Activated naive CD8-positive, alpha-beta T cell treated with anti-CD3 and anti-CD28 coated beads for 36 hours (primary cell): ENCODE measurements at regions not wholly inside any gene's neighbourhood (a gene's known extent, or its start where the extent isn't known, plus 50 kb on each side); places are given as distances from the start of the nearest gene placed in this dataset.

ENCODE experiments used
- DNase-seq: peaks from one replicate; pipeline ENCODE4 v3.0.0; 2021
- H3K27ac Mint-ChIP-seq: one replicate; pipeline ENCODE4 v1.8.0; 2022; ENCODE audit warnings: mild to moderate bottlenecking, moderate library complexity, mixed read lengths
- H3K27me3 Mint-ChIP-seq: one replicate; pipeline ENCODE4 v1.8.0; 2022; ENCODE audit warnings: mild to moderate bottlenecking, mixed read lengths
- H3K36me3 Mint-ChIP-seq: one replicate; pipeline ENCODE4 v1.8.0; 2021; ENCODE audit warnings: mild to moderate bottlenecking, mixed read lengths
- H3K4me1 Mint-ChIP-seq: one replicate; pipeline ENCODE4 v1.8.0; 2021; ENCODE audit warnings: mixed read lengths
- H3K4me3 Mint-ChIP-seq: one replicate; pipeline ENCODE4 v1.8.0; 2022; ENCODE audit warnings: mild to moderate bottlenecking, moderate library complexity, mixed read lengths
- H3K9me3 Mint-ChIP-seq: one replicate; pipeline ENCODE4 v1.8.0; 2022; ENCODE audit warnings: mixed read lengths

DNA sequence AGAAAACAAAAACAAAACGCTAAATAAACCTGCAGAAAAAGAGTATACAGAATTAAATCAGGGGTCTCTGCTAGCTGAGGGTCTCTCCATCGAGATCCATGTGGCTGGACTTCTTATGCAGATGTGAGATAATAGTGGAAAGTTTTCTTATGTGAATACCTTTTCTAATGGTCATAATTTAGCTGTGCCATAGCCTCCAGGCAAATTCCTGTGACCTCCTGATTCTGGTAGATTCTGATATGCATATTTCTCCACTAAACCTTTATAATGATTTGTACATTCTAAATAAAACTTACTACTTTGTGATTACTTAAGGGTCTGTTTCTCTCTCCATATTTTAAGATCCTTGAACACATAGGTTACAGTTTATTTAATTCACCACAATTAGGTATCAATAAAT is 1002.6 kb downstream of the GALC start:
- no peak for DNase-seq
- no peak overlapping the region for H3K27ac Mint-ChIP-seq
- H3K36me3 Mint-ChIP-seq, result no peaks in the 10 kb centered on the region
- H3K27me3 Mint-ChIP-seq, result no peaks in the 10 kb centered on the region
- no peaks in the 10 kb centered on the region for H3K4me1 Mint-ChIP-seq
- H3K4me3 Mint-ChIP-seq, result no peak overlapping the region
- H3K9me3 Mint-ChIP-seq, result peaks cover 2% of the 10 kb centered on the region

DNA sequence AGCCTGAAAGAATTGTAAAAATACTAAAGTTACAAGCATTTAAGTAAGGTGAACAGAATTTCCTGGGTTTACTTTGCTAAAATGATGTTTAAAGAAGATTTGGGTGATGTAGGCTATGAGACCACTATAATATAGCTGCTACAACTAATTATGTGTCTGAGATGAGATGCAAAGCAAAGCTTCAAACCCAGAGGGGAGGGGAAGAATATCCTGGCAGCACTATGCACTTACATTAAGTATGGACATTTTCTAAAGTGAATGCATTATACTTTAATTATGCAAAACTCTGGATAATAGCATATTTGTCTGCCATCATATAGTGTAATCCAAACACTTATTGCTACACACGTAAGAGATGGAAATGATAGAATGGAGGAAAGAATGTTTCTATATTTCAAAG is 1003.7 kb downstream of the GALC start:
- no peak for DNase-seq
- no peak overlapping the region for H3K27ac Mint-ChIP-seq
- H3K36me3 Mint-ChIP-seq, result no peaks in the 10 kb centered on the region
- H3K4me1 Mint-ChIP-seq, result no peaks in the 10 kb centered on the region
- H3K4me3 Mint-ChIP-seq, result no peak overlapping the region
- H3K9me3 Mint-ChIP-seq, result peaks cover 3% of the 10 kb centered on the region
- no peaks in the 10 kb centered on the region for H3K27me3 Mint-ChIP-seq

DNA sequence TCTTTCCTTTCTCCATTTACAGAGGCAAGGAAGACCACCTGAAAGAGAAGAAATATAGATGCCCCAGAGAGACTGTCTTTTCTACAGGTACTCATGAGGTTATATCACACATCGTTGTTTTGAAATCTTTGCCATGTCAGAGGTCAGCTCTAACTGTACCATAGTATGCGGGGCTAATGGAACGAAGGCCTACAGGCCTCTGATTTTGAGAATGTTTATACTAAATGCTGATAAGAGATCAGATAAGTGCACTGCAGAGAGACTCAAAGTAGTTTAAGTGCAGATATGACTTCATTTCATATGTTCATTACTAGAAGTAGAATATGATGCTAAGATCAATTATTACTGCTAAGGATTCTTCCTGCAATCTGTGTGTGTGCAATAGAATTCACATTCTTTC is 1005.0 kb downstream of the GALC start:
- Mint-ChIP-seq H3K4me3 (no peak overlapping the region), H3K27me3 (no peaks in the 10 kb centered on the region), H3K27ac (no peak overlapping the region), H3K36me3 (no peaks in the 10 kb centered on the region), H3K9me3 (peaks cover 4% of the 10 kb centered on the region), H3K4me1 (no peaks in the 10 kb centered on the region)
- no peak for DNase-seq

GRCh38 chr14:86973177-86973576 is 1019.8 kb downstream of the GALC start:
- DNase-seq, result no peak
- Mint-ChIP-seq H3K4me3 (no peak overlapping the region), H3K36me3 (no peaks in the 10 kb centered on the region), H3K27me3 (no peaks in the 10 kb centered on the region), H3K4me1 (no peaks in the 10 kb centered on the region), H3K9me3 (peaks cover 22% of the 10 kb centered on the region), H3K27ac (no peak overlapping the region)

DNA sequence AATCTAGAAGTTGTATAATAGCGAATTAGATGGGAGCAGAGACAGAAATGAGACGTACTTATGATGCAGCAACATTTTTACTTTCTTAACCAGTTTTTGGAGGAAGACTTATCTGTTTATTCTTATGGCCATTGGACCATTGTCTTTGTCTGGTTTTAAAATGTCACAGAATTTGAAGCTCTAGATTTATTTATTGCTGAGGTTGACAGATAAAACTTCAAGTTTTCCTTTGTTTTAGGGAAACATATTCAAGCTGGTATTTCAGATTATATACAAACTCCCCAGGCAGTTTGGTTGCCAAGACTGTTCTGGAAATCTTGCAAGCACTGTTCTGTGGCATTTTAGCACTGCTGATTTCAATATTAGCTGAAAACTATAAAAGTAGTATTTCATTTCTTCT is 1021.7 kb downstream of the GALC start:
- Mint-ChIP-seq H3K9me3 (peaks cover 22% of the 10 kb centered on the region), H3K27ac (no peak overlapping the region), H3K4me1 (no peaks in the 10 kb centered on the region), H3K4me3 (no peak overlapping the region), H3K36me3 (no peaks in the 10 kb centered on the region), H3K27me3 (no peaks in the 10 kb centered on the region)
- no peak for DNase-seq

GRCh38 chr14:86961106-86961716 is 1031.8 kb downstream of the GALC start:
- Mint-ChIP-seq H3K4me1 (no peaks in the 10 kb centered on the region), H3K27me3 (no peaks in the 10 kb centered on the region), H3K36me3 (no peaks in the 10 kb centered on the region), H3K9me3 (peaks cover 5% of the 10 kb centered on the region), H3K27ac (no peak overlapping the region), H3K4me3 (no peak overlapping the region)
- DNase-seq, result no peak

DNA sequence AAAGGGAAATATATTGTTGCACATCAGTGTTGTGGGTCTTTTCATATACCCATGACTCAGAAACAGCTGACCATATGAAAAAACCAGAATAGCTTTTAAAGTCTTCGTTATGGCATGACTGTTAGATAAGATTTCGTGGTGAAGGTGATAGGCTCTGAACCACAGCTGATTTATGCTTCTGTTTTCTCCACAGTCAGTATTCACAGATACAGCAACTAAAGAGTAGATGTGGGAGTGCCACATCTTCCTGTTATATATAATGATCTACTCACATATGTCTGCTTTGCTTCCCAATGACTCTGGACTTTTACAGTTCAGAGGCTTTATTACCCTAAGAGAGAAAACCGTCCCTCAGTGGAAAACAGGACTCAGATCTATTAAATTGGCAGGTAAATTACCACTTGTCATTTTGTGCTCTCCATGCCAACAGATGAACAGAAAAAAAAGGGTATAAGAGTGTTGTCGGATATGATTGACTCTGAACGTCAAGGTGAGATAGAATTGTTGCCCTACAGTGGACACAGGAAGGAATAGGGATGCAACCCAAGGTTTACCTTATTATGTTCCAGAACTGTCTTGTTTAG is 1037.1 kb downstream of the GALC start:
- H3K27me3 Mint-ChIP-seq, result no peaks in the 10 kb centered on the region
- DNase-seq, result no peak
- no peak overlapping the region for H3K27ac Mint-ChIP-seq
- no peak overlapping the region for H3K4me3 Mint-ChIP-seq
- no peaks in the 10 kb centered on the region for H3K36me3 Mint-ChIP-seq
- H3K9me3 Mint-ChIP-seq, result no peaks in the 10 kb centered on the region
- H3K4me1 Mint-ChIP-seq, result no peaks in the 10 kb centered on the region

DNA sequence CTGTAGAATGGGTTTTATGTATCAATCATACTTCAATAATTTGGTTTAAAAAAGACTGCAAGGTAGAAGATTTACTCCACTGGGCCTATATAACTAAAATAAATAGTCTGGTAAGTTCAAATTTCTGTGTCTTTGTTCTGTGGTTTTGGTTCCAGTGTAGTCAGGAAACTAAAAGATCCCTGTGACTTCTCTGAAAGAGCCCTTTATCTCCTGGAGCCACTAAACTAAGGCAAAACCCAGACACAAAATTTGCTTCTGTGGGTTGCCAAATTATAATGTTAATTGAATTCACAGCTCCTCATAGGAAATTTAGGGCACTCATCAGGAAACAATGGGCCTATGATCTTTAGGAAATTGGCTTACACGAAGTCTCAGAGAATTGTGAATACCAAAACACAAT is 1038.4 kb downstream of the GALC start:
- no peaks in the 10 kb centered on the region for H3K27me3 Mint-ChIP-seq
- H3K27ac Mint-ChIP-seq, result no peak overlapping the region
- DNase-seq, result no peak
- H3K9me3 Mint-ChIP-seq, result no peaks in the 10 kb centered on the region
- no peaks in the 10 kb centered on the region for H3K36me3 Mint-ChIP-seq
- no peak overlapping the region for H3K4me3 Mint-ChIP-seq
- H3K4me1 Mint-ChIP-seq, result no peaks in the 10 kb centered on the region

DNA sequence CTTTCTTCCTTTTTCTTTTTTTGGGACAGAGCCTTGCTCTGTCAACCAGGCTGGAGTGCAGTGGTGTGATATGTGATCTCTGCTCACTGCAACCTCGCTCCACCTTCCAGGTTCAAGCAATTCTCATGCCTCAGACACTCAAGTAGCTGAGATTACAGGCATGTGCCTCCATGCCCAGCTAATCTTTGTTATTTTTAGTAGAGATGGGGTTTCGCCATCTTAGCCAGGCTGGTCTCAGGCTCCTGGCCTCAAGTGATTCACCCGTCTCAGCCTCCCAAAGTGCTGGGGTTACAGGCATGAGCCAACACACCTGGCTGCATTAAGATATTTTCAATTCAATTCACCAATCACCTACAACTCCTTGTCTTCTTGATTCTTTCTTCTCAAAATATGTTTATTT is 1046.5 kb downstream of the GALC start:
- no peaks in the 10 kb centered on the region for H3K27me3 Mint-ChIP-seq
- no peak overlapping the region for H3K4me3 Mint-ChIP-seq
- DNase-seq, result no peak
- no peak overlapping the region for H3K27ac Mint-ChIP-seq
- no peaks in the 10 kb centered on the region for H3K4me1 Mint-ChIP-seq
- H3K36me3 Mint-ChIP-seq, result no peaks in the 10 kb centered on the region
- H3K9me3 Mint-ChIP-seq, result no peaks in the 10 kb centered on the region

DNA sequence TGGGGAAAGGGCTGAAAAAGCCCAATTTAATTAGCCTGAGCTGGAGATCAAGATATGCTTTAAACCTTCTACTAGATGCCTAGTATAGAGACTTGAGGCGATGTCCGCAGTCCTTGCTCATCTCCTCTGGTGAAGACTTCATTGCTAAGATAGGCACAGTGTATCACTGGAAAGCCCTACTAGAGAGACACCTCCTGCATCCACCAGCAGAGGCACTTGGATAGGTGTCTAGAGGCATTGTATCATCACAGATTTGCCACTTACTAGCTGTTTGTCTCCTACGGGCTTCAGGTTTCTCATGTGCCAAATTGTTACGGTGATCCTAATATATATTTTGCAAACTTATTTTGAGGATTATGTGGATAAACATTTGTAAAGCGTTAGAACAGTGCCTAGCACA is 1048.5 kb downstream of the GALC start:
- H3K27me3 Mint-ChIP-seq, result no peaks in the 10 kb centered on the region
- H3K36me3 Mint-ChIP-seq, result no peaks in the 10 kb centered on the region
- no peaks in the 10 kb centered on the region for H3K9me3 Mint-ChIP-seq
- H3K4me1 Mint-ChIP-seq, result no peaks in the 10 kb centered on the region
- DNase-seq, result no peak
- H3K27ac Mint-ChIP-seq, result no peak overlapping the region
- H3K4me3 Mint-ChIP-seq, result no peak overlapping the region

- no peak for DNase-seq
- H3K4me3 Mint-ChIP-seq, result no peak overlapping the region
- H3K36me3 Mint-ChIP-seq, result no peaks in the 10 kb centered on the region
Measured at GRCh38 chr14:86943391-86944365, 1049.3 kb downstream of the GALC start.

GRCh38 chr14:86942936-86943335 is 1050.0 kb downstream of the GALC start:
- Mint-ChIP-seq H3K27ac (no peak overlapping the region), H3K4me1 (no peaks in the 10 kb centered on the region), H3K4me3 (no peak overlapping the region), H3K27me3 (no peaks in the 10 kb centered on the region), H3K36me3 (no peaks in the 10 kb centered on the region), H3K9me3 (no peaks in the 10 kb centered on the region)
- DNase-seq, result no peak

More at GRCh38 chr14:86943391-86944365, 1049.3 kb downstream of the GALC start:
- Mint-ChIP-seq H3K27me3 (no peaks in the 10 kb centered on the region), H3K9me3 (no peaks in the 10 kb centered on the region), H3K27ac (no peak overlapping the region), H3K4me1 (no peaks in the 10 kb centered on the region)

DNA sequence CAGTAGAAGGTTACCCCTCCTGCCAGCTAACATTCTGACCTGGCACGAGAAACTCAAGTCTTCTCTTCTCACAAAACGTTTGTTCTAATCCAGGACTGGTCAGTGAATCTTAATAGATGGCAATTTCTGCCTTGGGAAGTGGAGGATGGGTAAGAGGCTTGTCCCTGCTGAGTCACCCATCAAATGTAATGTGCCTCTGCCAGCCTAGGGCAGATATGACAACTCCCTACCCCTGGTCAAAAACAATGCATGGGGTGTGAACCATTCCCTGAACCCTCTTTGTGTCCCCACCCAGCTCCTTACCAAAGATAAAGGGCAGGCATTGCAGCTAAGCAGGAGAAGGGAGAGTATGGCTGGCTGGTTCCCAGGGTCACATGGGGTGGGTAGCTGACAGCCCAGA is 1052.9 kb downstream of the GALC start:
- Mint-ChIP-seq H3K4me3 (no peak overlapping the region), H3K9me3 (no peaks in the 10 kb centered on the region)

GRCh38 chr14:86938320-86938719 is 1054.7 kb downstream of the GALC start:
- no peaks in the 10 kb centered on the region for H3K36me3 Mint-ChIP-seq
- H3K27ac Mint-ChIP-seq, result no peak overlapping the region
- H3K4me1 Mint-ChIP-seq, result no peaks in the 10 kb centered on the region
- H3K27me3 Mint-ChIP-seq, result no peaks in the 10 kb centered on the region
- no peak for DNase-seq
- no peak overlapping the region for H3K4me3 Mint-ChIP-seq
- no peaks in the 10 kb centered on the region for H3K9me3 Mint-ChIP-seq

More for the DNA sequence above, 1052.9 kb downstream of the GALC start:
- Mint-ChIP-seq H3K27ac (no peak overlapping the region), H3K4me1 (no peaks in the 10 kb centered on the region), H3K36me3 (no peaks in the 10 kb centered on the region), H3K27me3 (no peaks in the 10 kb centered on the region)
- no peak for DNase-seq

DNA sequence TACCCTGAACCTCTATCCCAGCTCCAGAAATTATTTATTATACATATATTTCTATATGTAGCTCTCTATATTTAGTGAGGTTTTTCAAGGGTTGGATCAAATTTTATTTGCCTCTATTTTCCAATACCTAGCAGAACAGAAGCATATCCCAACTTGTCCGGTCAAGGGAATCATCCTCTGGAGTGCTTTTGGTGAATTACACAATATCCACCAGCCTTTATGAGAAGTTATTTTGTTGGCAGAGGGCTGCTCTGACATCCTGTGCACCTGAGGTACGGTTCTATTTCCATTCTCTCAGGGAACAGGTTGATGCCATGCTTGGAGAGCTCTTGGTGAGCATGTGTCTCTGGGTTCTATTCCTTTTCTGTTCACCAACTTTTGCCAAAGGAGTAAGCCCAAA is 1056.4 kb downstream of the GALC start:
- DNase-seq, result no peak
- Mint-ChIP-seq H3K4me1 (no peaks in the 10 kb centered on the region), H3K36me3 (no peaks in the 10 kb centered on the region), H3K4me3 (no peak overlapping the region), H3K27ac (no peak overlapping the region), H3K27me3 (no peaks in the 10 kb centered on the region), H3K9me3 (no peaks in the 10 kb centered on the region)
